NCI-H1105 treated with DMSO at 0.1 percent for 48 hours (cell line): ENCODE measurements at regions not wholly inside any gene's neighbourhood (a gene's known extent, or its start where the extent isn't known, plus 50 kb on each side); places are given as distances from the start of the nearest gene placed in this dataset.
A peak's percentile ranks its signal among the peaks of the same experiment; 100 is the strongest.

ENCODE experiments used
- DNase-seq: peaks from one replicate; lab custom pipeline; 2025; lab: John Stamatoyannopoulos, UW

- no peak for DNase-seq
Measured at GRCh38 chr7:25279705-25280104, 51.4 kb upstream of the NPVF start.

GRCh38 chr7:25280181-25280580 lies 51.9 kb upstream of the NPVF start:
- no peak for DNase-seq

- no peak for DNase-seq
Measured at GRCh38 chr7:25282194-25282593, 53.9 kb upstream of the NPVF start.

GRCh38 chr7:25286756-25287155 lies 58.5 kb upstream of the NPVF start:
- no peak for DNase-seq

GRCh38 chr7:25287291-25287690 lies 59.0 kb upstream of the NPVF start:
- DNase-seq, result no peak

GRCh38 chr7:25288556-25289307 lies 60.4 kb upstream of the NPVF start:
- DNase-seq, result no peak

GRCh38 chr7:25289518-25289917 lies 61.2 kb upstream of the NPVF start:
- peak; percentile 4 for DNase-seq

- DNase-seq, result no peak
Measured at GRCh38 chr7:25294624-25295023, 66.3 kb upstream of the NPVF start.

- DNase-seq, result no peak
Measured at GRCh38 chr7:25295387-25295786, 67.1 kb upstream of the NPVF start.

- DNase-seq, result no peak
Measured at GRCh38 chr7:25296086-25296485, 67.8 kb upstream of the NPVF start.

GRCh38 chr7:25297278-25297677 lies 69.0 kb upstream of the NPVF start:
- no peak for DNase-seq

GRCh38 chr7:25303281-25304181 lies 75.2 kb upstream of the NPVF start:
- DNase-seq, result no peak

GRCh38 chr7:25304691-25305090 lies 76.4 kb upstream of the NPVF start:
- no peak for DNase-seq

- DNase-seq, result no peak
Measured at GRCh38 chr7:25305831-25306230, 77.5 kb upstream of the NPVF start.

GRCh38 chr7:25307624-25308023 lies 79.3 kb upstream of the NPVF start:
- DNase-seq, result no peak

- no peak for DNase-seq
Measured at GRCh38 chr7:25308246-25308645, 80.0 kb upstream of the NPVF start.

- no peak for DNase-seq
Measured at GRCh38 chr7:25308906-25309705, 80.8 kb upstream of the NPVF start.

- no peak for DNase-seq
Measured at GRCh38 chr7:25310896-25311295, 82.6 kb upstream of the NPVF start.

GRCh38 chr7:25311346-25311745 lies 83.1 kb upstream of the NPVF start:
- no peak for DNase-seq

GRCh38 chr7:25312968-25313367 lies 84.7 kb upstream of the NPVF start:
- DNase-seq, result no peak

GRCh38 chr7:25313526-25313925 lies 85.2 kb upstream of the NPVF start:
- no peak for DNase-seq

GRCh38 chr7:25314094-25314730 lies 85.9 kb upstream of the NPVF start:
- no peak for DNase-seq
